Islet precursor cell (in vitro differentiated cells): ENCODE measurements at regions not wholly inside any gene's neighbourhood (a gene's known extent, or its start where the extent isn't known, plus 50 kb on each side); places are given as distances from the start of the nearest gene placed in this dataset.
"Not testable (repeated sequence)": the region's sequence is repeated elsewhere in the genome, so short reads cannot be mapped to it uniquely, and the experiment has no call there.

Source experiments
- DNase-seq: peaks from one replicate; pipeline ENCODE4 v3.0.0-alpha.2; 2018

DNA sequence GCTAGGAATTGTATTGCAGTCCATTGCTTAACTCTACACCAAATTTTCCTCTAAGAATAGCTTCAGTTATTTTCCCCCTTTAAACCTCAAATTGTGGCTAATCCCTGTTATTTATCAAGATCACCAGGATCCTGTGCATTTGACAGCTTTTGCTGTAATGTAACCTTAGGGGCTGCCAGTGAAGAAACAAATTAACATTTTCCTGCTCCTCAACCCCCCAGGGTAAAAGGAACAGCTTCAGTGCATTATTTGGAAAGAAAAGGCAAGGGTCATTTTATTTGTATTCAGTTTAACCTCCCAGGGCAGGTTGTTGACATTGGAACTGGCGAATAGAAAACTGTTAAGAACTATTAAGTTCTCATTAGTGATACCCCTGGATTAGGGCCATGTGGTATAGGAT is 57.0 kb downstream of the PCDH20 start:
- no peak for DNase-seq

DNA sequence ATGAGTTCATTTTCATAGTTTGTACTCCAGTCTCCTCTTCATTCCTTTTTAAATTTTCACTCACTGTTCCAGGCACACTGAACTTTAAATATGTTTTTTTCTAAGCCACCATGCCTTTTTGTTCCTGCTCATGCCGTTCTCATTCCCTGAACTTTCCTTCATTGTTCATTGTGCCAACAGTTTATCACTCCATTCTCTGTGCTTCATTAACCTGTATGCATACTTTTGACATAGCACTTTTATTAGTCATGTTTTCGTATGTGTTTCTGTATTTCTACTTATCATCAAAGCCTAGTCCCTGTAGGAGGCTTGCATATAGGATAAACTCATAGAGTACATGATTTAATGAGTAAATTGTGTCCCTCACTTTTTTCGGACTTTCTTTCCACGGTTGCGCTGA is 65.3 kb downstream of the PCDH20 start:
- DNase-seq: no peak

DNA sequence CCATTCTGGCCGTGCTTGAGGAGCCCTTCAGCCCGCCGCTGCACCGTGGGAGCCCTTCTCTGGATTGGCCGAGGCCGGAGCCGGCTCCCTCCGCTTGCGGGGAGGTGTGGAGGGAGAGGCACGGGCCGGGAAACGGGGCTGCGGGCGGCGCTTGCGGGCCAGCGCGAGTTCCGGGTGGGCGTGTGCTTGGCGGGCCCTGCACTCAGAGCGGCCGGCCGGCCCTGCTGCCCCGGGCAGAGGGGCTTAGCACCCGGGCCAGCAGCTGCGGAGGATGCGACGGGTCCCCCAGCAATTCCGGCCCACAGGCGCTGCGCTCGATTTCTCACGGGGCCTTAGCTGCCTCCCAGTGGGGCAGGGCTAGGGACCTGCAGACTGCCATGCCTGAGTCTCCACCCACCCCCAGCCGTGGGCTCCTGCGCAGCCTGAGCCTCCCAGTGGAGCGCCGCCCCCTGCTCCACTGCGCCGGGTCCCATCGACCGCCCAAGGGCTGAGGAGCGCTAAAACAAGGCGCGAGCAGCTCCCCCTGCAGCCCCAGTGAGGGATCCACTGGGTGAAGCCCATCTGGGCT is 76.5 kb downstream of the PCDH20 start:
- no peak for DNase-seq

DNA sequence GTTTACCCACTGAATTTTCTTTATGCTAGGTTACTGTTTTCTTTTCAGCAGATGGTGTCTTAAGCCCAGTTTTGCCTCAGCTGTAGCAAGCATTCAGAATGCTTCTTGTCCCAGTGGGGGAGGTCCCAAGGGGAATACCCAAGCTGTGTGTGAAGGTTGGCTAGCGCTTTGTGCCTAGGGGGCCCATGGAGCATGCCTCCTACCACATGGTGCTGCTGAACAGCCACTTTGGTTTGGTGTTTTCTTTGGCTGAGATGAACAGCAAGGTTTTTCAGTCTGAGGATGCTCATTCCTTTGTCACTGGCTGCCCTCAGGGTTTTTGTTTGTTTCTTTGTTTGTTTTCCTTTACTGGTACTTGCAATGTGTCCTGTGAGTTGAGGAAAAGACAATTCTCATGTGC is 99.0 kb downstream of the PCDH20 start:
- DNase-seq: no peak

DNA sequence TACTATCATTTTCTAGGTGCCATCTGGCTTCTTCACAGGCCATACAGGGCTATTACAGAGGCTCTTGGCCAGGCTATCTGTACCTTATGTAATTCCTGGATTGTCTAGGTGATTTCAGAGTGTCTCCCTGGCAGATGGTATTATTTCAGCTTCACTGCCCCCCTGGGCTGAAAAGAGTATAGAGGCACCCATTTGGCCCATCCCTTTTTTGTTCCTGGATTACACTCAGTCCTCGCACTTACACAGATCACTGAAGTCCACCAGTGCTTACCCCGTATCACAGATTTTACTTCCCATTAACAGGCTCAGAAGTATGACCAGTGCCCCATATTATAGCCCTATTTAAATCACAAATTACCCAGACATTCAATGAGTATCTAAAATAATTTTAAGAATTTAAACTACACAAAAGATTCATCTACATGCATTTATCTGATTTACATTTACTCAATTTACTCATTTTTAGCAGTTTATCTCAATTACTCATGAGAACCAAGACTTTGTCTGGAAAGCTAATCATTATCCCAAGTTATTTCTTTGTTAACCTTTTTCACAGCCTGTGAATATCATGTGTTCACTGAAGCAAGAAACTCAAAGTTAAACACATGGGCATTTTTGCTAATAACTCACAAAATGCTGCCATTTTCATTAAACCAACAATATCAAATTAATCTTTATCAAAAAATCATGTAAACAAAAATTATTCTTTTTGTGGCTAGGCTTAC is 121.0 kb downstream of the PCDH20 start:
- no peak for DNase-seq

DNA sequence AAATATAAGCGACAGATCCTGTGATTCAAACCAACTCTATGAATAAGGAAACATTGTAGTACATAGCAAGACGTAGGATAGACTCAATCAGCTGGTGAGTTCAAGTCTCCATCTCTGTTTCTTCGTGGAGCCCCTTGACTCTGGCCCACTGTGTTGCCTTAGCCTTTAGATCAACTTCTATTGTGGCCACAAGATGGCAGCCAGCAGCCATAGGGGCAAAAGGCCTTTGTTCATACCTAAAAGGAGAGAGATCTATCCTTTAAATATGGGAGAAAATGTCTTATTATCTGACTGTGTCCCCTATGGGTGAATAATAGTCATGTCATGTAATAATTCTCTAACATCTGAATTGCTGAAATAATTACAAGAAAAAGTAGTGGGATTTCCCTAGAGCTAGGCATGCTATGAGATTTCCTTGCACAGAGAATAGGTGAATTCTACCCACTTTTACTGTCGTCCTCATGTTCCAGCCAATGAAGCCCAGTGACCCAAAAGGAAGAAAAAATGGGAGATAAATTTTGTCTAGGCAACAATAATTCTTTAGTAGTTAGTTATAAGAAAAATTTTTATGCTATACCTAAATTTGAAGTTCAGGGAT is 129.4 kb downstream of the PCDH20 start:
- no peak for DNase-seq

DNA sequence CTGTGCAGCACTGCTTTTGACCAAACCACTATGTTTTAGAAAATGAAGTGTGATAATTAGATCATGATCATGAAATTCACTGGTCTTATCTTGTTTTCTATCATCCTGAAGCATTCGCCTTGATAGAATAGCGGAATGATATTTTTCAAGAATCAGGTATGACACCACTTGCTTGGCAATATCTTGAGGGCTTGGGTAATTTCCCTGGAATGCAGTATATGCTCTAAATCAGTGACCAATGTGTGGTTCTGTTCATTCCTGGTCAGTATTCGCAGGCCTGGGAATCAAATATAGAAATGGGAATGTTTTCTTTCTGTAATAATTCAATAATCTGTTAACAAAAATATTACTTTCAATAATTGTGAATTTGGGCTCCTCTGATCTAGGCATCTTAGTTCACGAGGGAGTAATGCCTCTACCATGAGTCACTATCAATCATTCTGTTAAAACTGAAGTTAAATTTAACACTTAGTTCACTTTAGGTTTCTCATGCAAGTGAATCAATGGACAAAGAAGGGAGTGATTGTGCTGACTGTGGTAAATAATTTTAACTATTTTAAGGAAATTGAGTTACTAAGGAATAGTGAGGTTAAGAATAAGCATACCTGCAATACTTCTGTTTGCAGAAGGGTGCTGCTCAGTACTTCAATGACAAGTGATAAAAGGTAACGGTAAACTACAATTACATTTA is 137.9 kb downstream of the PCDH20 start:
- DNase-seq: no peak

DNA sequence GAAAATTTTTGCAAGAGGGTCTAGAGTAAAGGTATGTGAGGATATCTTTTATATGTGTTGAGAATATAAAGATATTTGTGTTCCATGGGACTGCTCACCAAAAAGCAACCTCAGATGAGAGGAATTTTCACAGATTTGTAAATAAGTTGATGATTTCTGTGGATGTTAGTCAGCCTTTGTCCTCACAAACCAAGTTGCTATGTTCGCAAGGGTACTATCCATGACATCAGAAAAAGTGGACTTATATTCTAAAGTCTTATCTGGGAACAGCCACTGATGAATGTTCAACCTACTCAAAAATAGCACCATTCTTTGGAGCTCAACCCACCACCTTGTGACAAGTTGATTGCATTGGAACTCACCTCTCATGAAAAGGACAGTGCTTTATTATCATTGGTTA is 138.6 kb downstream of the PCDH20 start:
- no peak for DNase-seq

DNA sequence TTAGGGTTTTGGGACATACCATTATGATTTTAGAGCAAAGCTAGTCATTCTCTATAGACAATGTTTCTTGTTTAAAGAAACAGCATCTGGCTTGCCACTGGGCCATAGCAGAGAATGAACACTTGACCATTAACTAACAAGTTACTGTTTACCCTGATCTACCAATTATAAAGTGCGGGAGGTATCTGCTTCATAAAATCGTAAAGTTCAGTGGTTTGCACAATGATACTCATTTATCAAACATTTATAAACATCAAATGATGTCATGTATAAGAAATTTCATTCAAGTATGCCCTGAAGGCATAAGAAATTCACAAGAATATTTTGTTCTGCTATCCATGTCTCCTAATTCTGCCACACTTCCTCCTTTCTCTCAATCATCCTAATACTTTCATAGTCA is 139.2 kb downstream of the PCDH20 start:
- no peak for DNase-seq

DNA sequence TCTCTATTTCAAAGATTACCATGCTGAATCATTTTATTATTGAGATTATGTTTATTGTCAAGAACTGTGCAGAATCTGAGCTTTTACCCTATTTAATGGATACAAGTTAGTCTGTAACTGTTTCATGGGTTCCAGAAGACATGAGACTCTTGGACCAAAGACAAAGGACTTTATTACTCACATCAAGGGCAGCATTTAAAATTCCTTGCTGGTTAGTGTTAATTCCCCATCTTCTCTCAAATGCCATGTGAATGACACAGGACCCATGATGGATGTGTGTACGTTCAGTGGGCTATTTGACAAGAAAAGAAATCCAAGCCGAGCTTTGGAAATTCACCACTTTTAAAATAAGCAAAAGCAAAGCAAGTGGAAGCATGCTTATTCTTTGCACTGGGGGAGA is 139.9 kb downstream of the PCDH20 start:
- DNase-seq: no peak

DNA sequence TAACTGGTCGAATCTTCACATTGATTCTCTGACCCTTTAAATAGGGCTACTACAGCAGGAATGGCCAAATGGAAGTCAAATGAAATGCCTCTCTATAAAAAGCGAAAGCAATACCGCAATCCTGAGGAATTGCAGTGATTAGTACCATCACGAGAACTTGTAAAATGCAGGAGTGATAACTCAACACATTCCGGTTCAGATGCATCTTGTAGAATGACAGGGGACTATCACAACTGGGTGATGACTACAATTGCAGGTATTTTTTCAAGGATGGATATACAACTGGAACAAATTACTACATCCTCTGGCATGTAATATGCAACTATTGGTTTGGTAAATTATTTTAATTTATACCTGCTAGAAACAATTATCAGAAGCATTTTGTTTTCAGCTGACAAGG is 140.4 kb downstream of the PCDH20 start:
- DNase-seq: no peak

DNA sequence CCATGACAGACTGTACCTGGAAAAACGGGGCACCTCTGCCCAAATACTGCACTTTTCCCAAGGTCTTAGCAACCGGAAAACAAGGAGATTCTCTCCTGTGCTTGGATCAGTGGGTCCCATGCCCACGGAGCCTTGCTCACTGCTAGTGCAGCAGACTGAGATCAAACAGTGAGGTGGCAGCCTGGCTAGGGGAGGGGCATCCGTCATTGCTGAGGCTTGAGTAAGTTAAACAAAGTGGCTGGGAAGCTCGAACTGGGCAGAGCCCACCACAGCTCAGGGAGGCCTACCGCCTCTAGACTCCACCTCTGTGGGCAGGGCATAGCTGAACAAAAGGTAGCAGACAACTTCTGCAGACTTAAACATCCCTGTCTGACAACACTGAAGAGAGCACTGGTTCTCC is 148.8 kb downstream of the PCDH20 start:
- DNase-seq: not testable (repeated sequence)

DNA sequence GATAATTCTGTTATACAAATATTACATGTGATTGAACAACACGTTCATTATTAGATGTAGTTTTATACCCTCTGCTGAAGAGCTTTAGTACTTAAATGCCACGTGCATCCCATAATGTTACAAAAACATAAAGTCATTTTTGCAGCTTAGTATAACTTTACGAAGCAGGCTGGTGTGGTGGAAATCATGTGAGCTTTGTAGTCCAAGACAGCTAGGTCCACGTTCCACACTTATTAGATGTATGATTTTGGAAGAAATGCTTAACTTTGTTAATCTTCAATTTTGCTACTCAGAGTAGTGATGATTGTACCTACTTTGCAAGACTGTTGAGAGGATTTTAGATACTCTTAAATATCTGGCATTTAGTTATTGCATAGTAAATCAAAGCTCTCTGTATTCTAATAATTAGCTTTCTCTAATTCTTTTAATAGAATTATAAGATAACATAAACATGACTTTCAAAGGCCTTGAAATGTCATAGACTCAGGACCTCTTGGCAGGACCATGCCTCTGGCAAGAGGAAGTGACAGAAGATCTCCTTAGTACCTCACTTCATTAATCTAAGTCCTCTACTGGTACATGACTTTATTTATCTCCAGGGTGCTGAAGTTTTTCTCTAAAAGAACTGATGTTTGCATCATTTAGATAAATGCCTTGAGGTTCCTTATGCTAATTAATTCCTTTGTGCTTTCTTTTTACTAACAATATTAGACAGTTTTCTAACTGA is 153.7 kb downstream of the PCDH20 start:
- DNase-seq: no peak

DNA sequence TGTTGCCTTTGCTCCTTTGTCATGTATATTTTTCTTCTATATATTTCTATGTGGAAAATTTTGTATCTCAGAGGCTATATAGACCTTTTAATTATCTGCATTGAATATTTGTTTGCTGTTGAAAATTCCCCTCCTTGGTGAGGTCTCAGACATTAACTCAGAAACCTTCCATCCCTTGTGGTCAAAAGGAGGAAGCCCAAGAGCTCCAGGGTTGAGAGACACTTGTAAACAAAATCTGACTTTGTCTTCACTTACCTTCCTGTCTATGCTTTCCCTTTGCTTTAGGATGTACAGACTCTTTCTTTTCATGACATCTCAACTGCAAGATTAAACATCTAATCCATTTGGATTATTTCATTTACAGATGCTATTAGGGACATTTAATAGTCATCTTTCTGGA is 157.5 kb downstream of the PCDH20 start:
- DNase-seq: no peak

DNA sequence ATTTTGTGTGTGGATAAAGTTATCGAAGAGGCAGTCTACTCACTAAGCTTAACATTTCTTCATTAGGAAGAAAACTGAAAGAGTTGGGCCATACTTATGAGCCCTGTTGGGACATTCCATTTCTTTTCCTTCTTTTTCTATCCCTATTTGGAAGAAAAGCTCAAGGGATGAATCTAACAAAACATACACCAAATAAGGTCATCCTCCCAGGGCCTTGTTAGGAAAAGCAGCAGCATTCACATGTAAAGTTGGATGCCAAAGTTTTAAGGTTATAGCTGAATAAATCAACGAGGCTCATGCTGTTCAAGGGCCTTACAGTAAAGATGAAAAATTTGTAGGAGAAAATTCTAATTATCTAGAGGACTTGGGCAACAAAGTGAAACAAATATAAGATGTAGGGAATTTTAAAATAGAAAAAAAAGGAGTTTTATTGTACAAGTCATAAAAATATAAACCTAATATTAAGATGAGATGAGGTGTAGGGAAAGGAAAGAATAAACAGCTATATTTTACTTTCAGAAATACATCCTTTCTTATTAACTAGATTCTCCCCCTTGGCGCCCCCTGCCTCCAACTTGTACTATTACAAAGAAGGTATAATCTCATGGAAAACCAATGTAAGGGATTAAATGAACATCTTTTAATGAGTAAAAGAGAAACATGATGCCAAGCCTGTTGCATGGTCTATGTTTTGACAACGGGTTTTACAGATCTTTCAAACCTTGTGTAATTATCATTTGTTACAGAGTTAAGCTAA is 160.4 kb downstream of the PCDH20 start:
- DNase-seq: no peak

DNA sequence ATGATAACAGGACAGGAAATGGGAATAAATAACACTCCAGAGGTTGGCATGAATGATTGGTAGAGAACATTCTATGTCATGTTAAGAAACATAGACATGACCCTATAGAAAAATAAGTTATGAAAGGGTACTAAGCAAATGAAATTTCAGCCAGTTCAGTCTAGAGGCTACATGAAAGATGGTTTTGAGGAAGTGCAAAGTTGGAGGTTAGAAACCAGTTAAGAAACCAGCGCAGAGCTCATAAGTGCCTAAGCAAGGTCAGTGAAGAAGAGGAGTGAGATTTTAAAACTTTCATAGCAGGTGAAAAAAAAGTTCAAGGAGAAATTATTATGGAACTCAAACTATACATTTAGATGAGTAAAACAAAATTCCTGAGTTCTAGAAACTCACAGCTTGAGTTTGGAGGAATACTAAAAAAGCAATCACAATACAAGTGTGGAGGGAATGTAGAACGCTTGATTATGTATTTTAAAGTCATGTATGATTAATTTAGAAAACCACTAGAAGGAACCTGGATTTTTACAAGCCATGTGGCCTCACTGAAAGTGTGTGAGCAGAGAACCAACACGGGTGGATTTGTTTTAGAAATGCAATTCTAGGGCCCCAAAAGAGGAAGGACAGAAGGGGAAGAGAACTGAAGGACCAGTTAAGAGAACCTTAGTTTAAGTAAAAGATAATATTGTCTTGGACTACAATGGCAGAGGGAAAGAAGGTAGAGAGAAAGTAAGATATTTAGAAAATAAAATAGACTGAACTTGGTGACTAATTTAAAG is 162.4 kb downstream of the PCDH20 start:
- DNase-seq: no peak

DNA sequence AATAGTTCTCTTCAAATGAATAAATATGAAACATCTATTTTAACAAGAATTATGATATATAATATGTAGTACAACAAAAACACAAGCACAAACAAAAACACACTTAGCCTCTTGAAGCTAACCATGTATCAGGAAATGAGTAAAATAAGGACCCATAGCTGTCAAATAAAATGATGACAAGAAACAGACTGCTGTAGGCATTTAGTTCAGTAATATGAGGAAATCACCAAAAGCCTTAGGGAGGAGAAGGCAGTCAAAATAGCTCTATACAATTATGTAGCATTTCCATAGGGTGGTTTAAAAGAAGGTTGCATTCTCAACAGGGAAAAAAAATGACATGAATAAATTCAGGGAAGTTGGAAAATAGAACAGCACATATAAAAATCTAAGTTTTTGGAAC is 163.4 kb downstream of the PCDH20 start:
- no peak for DNase-seq

DNA sequence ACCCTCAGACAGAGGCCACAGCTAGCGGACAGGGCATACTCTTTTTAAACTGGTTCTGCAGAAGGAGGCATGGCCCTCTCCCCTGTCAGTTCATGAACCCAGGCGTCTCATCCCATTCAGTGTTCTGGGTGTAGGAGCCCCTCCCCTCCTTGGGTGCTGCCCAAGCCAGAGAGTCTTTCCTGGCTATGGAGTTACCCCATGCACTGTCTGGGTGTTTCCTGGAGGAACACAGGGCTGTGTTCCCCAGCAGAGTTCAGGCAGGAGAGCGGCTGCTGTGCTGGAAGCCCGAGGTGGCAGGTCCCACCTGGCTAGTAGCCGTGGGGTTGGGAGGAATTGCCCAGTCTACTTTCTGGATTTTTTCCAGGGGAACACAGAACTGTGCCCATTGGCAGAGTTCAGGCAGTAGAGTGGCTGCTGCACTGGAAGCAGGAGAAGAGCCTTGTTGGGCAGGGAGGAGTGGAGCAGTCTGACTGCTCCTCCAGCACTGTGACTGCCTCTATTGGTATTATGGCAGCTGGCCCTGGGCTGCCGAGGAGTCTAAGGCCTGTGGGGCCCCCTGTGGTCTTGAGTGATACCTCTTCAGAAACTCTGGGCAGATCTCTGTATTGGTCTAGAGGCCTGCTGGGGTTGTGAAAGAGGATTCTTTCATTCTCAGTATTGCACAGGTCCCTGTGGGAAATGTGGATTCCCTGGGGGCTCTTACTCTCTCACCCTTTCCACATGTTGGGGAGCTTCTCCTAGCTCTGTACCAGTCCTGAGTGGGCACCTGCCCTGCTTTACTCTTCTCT is 168.3 kb downstream of the PCDH20 start:
- DNase-seq: peak; percentile 51

DNA sequence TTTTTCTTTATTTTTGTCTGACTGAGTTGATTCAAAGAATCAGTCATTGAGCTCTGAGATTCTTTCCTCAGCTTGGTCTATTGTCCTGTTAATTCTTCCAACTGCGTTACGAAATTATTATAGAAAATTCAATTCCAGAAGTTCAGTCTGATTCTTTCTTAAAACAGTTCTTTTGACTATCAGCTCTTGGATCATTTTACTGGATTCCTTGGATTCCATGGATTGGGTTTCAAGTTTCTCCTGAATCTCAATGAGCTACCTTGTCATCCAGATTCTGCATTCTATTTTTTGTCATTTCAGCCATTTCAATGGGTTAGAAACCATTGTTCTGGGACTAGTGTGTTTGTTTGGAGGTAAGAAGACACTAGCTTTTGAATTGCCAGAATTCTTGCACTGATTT is 169.3 kb downstream of the PCDH20 start:
- DNase-seq: no peak

DNA sequence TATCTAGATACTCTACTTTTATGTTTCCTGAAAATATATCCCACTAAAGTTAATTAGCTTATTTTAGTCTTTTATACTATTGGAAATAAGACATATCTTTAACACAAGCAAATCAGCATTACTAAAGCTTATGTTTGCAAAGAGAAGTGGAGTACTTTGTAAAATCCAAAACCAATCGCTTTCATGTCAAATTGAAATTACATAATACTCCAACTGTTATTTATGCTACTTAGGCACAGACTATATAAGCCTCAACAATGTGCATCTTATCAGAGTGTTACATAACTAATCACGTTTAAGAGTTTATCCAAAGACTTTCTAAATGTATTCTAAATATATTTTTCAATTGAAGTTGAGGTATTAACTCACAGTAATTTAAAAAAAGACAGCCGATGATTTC is 200.0 kb downstream of the PCDH20 start:
- no peak for DNase-seq

DNA sequence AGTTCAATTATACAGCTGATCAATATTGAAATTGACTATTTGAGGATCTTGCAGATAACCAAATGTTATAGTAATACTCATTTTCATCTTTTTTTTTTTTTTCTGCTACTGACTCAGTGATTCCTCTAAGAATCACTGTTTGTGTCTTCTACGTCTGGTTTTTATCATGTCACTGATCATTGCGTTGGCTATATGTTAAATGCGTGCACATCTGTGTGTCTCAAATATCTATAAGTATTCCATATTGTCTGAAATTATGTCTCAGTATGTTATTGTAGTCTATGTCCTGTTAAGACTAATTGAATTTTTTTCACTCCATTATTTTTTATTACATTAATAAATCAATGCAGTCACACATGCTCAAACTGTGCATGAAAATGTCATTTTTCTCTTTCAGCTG is 200.5 kb downstream of the PCDH20 start:
- no peak for DNase-seq
